ENCODE measurements at regions not wholly inside any gene's neighbourhood (a gene's known extent, or its start where the extent isn't known, plus 50 kb on each side); places are given as distances from the start of the nearest gene placed in this dataset.

GRCh38 chr6:2562721-2563451 is 187.8 kb downstream of the MYLK4 start:
- DNase-seq = no peak

GRCh38 chr6:2560917-2561698 is 189.6 kb downstream of the MYLK4 start:
- no peak for DNase-seq

GRCh38 chr6:2560140-2560818 is 190.4 kb downstream of the MYLK4 start:
- DNase-seq = no peak

- DNase-seq = peak; percentile 84
Measured at GRCh38 chr6:2558861-2559801, 191.6 kb downstream of the MYLK4 start.

- DNase-seq = peak; percentile 54
Measured at GRCh38 chr6:2558098-2558680, 192.5 kb downstream of the MYLK4 start.

- no peak for DNase-seq
Measured at GRCh38 chr6:2557181-2557720, 193.5 kb downstream of the MYLK4 start.

GRCh38 chr6:2556761-2557160 is 194.0 kb downstream of the MYLK4 start:
- no peak for DNase-seq

GRCh38 chr6:2554651-2555260 is 196.0 kb downstream of the MYLK4 start:
- no peak for DNase-seq

GRCh38 chr6:2552526-2553154 is 198.1 kb downstream of the MYLK4 start:
- no peak for DNase-seq

- no peak for DNase-seq
Measured at GRCh38 chr6:2551705-2552104, 199.0 kb downstream of the MYLK4 start.

GRCh38 chr6:2550247-2550646 is 200.5 kb downstream of the MYLK4 start:
- DNase-seq = no peak

GRCh38 chr6:2549834-2550233 is 200.9 kb downstream of the MYLK4 start:
- DNase-seq = no peak

GRCh38 chr6:2547355-2547754 is 203.4 kb downstream of the MYLK4 start:
- DNase-seq = no peak

- no peak for DNase-seq
Measured at GRCh38 chr6:2546901-2547300, 203.8 kb downstream of the MYLK4 start.

- DNase-seq = no peak
Measured at GRCh38 chr6:2545383-2546038, 205.2 kb downstream of the MYLK4 start.

- DNase-seq = no peak
Measured at GRCh38 chr6:2543321-2543720, 207.4 kb downstream of the MYLK4 start.

GRCh38 chr6:2542858-2543218 is 207.9 kb downstream of the MYLK4 start:
- no peak for DNase-seq

GRCh38 chr6:2542101-2542857 is 208.4 kb downstream of the MYLK4 start:
- no peak for DNase-seq

GRCh38 chr6:2536451-2536850 is 214.3 kb downstream of the MYLK4 start:
- no peak for DNase-seq
